Stromal cell of bone marrow (primary cell): ENCODE measurements at regions not wholly inside any gene's neighbourhood (a gene's known extent, or its start where the extent isn't known, plus 50 kb on each side); places are given as distances from the start of the nearest gene placed in this dataset.
A peak's percentile ranks its signal among the peaks of the same experiment; 100 is the strongest.

Experiments
- DNase-seq: peaks from one replicate; pipeline ENCODE4 v3.0.0-alpha.2; 2012; ENCODE audit warnings: low read depth

DNA sequence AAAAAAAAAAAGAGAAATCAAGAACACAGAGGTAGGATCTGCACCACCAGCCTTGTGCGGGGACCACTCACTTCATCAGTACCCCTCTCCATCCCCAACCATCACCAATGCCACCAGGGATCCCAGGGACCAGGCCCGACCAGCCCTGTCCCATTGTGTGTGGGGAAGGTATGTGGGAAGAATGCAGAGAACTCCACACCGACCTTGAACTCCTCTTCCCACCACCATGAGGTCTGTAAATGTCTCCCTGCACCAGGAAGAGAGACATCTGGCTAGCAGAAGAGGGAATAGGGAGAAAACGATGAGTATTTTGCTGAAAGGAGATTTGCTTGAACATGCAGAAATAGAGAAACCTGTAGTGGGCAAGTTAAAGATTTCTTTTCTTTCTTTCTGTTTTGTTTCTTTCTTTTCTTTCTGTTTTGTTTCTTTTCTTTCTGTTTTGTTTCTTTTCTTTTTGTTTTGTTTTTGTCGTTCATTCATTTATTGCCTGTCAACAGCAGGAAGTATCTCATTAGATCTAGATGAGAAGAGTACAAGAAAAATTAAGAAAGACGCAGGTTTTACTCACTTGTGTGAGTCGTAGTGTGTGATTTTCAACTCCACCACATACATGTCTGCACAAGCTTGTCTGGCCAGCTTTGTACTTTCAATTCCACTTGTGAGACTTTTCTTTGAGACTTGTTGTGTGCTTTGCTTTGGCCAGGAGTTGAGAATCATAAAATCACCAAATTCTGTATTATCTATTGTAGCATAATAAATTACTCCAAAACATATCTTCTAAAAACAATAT lies 179.8 kb upstream of the HAAO start:
- DNase-seq: no peak

GRCh38 chr2:42971381-42971780 lies 179.0 kb upstream of the HAAO start:
- no peak for DNase-seq

DNA sequence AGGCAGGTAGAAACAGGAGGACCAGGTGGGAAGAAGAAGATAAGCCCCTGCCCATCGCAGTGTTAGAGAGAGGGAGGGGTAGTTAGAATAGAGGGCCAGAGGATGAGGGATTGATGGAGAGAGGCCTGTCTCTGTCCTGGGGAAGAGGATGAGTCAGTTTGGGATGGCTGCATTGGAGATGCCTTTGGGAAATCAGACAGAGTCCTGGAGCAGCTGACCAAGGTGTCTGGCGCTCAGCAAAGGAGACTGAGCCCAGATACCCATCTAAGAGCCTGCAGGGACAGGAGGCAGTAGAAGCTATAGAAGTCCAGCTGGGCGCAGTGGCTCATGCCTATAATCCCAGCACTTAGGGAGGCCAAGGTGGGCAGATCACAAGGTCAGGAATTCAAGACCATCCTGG lies 177.8 kb upstream of the HAAO start:
- DNase-seq: no peak

DNA sequence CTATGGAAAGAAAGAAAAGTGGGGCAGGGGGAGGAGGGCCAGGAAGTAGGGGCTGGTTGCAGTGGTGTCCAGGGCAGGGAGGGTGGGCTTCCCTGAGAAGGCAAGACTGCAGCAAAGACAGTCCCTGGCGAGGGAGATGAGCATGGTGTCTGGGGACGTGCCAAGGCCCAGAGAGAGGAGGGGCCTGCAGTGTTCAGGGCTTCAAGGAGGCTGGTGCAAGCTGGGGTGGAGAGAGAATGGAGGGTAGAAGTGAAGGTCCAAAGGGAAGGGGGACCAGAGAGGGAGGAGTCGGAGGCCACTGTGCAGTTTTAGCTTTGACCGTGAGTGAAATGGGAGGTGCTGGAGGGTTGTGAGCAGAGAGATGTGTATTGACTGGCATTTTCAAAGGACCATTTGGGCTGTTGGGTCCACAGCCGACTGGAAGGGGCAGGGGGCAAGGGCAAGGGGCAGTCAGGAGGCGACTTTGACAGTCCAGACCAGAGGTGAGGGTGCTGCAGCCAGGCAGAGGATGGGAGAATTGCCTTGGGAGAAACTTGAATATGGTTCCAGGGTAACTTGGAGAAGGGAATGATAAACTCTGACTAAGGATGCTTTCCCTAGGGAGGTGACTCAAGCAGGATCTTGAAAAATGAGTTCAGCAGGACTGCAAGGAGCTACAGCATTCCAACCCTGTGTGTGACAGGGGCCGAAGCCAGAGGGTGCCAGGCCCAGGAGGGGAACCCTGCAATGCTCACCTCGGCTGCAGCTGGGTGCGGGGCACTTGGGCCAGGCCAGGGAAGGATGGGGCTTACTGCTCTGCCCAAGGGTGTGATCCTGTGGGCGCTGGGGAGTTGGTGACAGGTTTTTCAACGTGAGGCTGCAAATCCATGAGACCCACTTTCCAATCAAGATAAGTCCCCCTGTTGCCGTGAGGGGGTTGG lies 177.1 kb upstream of the HAAO start:
- peak; percentile 95 for DNase-seq

GRCh38 chr2:42967959-42968674 lies 175.7 kb upstream of the HAAO start:
- DNase-seq: peak; percentile 95

DNA sequence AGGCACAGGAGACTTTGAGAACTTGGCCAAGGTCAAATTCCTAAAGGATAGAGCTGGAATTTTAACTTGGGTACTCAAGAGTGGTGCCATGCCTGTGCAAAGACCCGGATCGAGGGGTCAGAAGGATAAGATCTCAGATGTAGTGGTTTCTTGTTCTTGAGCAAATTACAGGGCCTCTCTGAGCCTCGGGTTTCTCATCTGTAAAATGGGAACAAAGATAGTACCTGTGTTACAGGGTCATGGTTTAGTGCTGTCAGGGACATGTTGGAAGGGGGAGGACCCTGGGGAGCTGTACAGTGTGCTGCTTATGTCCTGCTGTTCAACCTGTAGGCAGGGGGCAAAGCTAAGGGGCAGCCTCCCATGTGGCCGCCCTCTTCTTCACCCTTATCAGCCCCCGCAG lies 173.5 kb upstream of the HAAO start:
- no peak for DNase-seq

- DNase-seq: no peak
These were observed 172.8 kb upstream of the HAAO start for GRCh38 chr2:42965196-42965595.

DNA sequence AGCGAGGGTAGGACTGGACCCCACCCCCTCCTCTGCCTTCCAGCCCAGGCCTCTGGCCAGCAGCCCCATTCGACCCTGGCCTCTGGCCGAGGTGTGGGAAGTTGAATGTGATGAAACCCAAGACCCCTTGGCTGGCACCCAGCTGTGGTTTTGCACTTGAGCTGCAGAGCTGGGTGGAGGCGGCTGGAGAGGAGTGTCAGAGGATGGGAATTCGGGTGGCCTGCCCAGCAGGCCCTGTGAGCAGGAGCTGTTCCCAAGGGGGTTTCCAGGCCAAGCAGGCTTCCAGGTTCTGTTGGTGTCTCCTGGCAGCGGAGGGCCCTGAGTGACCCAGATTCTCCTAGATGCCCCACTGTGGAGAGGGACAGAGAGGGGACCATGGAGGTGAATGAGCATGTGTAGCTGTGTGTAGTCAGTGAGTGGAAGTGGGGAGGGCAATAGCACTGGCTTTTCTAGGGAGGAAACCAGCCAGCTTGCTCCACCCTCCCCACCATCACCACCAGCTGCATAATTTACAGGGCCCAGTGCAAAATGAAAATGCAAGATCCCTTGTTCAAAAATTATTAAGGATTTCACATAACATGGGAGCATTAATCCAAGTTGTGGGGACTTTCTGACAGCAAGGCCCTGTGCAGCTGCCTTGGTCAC lies 172.2 kb upstream of the HAAO start:
- peak; percentile 94 for DNase-seq

DNA sequence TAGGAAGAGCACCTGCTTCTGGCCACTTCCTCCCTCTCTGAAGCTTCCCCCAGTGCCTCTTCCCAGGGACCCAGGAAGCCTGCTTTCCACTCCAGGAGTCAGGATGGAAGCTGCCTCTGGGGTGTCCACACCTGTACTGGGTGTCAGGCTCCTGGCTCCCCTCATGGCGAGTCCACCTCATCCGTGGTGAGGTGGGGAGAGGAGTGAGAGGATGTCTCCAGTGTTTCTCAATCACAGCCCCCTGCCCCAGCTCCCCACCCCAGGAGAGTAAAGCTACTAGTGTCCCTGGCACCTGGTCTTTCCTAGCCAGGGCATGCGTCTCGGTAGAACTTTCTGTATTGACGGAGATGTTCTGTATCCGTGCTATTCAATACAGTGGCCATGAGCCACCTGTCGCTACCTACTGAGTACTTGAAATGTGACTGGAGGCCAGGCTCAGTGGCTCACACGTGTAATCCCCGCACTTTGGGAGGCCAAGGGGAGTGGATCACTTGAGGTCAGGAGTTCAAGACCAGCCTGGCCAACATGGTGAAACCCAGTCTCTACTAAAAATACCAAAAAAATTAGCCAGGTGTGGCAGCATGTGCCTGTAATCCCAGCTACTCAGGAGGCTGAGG lies 171.2 kb upstream of the HAAO start:
- no peak for DNase-seq

DNA sequence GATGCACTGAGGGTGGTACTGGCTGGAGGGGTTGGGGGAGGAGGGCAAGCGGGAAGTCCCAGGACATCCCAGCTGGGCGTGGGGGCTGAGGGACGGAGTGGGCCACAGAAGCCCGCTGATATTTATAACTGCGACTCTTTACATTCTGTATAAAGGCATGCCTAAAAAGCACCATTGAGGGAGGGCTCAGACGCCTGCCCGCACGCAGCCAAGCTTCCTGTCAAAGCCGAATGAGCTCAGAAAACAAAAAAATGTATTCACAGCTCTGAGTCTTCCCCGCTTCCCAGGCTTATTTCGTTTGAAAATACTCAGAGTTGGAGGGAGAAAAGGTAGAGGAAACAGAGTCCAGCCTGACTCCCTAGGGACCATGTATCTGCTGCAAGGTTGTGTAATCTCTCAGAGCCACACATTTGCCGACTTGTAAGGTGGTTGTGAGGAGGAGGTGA lies 170.1 kb upstream of the HAAO start:
- no peak for DNase-seq

- no peak for DNase-seq
These were observed 169.6 kb upstream of the HAAO start for GRCh38 chr2:42961961-42962360.

- no peak for DNase-seq
These were observed 169.0 kb upstream of the HAAO start for GRCh38 chr2:42961385-42961811.

- no peak for DNase-seq
These were observed 168.4 kb upstream of the HAAO start for GRCh38 chr2:42960842-42961180.

DNA sequence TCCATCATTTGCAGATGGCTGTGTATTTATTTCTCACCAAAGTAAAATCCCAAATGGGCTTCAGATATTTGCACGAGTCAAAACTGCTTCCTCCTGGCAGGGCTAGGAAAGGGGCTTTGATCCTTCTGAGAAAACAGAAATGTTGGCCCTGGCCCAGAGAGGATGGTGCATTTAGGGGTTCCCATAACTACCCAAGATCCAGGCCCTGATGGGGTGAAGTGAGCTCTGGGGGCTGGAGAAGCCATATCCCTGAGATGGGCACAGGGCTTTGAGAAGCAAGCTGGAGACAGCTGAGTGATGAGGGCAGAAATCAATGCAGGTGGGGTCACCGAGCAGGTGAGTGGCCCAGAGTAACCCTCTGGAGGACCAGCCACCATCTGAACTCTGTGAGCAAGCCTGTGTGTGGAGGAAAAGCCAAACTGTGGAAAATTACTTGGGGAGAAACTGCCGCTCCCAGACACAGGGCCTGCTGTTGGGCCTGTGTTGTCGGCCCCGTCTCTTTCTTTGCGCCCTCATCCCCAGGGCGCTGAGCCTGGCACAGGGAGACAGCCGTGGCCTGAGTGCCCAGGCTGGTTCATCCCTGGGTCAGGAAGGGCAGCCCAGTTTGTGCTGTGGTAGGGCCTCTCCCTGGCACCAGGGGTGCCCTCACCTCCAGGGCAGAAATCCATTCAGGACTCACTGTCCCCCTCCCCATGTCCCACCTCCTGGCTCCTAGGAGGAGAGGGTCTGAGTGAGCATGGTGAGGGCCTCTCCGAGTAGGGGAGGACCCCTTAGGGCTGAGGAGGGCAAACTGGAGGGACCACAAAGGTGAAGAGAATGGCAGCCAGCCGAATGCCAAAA lies 167.8 kb upstream of the HAAO start:
- DNase-seq: no peak

GRCh38 chr2:42959234-42960001 lies 167.0 kb upstream of the HAAO start:
- DNase-seq: peak; percentile 92

- no peak for DNase-seq
These were observed 166.4 kb upstream of the HAAO start for GRCh38 chr2:42958741-42959233.

DNA sequence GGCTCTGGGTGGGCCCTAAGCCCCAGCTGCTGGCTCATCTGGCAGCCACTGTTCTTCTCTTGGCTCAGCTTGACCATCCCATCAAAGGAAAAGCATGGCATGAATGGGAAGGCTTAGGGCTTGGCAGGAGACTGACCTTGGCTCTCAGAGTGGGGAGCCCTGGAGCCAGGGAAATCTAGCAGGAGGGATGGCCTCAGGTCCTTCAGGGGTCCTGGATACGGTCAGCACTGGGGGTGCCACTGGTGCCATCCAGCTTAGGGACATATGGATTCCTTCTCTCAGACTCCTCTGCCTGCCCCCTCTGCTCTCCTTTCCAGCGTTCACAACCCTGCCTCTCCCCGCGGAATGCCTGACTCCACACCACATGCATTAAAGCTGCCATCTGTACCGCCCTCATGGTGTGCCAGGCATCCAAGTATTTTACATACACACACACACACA lies 165.5 kb upstream of the HAAO start:
- DNase-seq: no peak

DNA sequence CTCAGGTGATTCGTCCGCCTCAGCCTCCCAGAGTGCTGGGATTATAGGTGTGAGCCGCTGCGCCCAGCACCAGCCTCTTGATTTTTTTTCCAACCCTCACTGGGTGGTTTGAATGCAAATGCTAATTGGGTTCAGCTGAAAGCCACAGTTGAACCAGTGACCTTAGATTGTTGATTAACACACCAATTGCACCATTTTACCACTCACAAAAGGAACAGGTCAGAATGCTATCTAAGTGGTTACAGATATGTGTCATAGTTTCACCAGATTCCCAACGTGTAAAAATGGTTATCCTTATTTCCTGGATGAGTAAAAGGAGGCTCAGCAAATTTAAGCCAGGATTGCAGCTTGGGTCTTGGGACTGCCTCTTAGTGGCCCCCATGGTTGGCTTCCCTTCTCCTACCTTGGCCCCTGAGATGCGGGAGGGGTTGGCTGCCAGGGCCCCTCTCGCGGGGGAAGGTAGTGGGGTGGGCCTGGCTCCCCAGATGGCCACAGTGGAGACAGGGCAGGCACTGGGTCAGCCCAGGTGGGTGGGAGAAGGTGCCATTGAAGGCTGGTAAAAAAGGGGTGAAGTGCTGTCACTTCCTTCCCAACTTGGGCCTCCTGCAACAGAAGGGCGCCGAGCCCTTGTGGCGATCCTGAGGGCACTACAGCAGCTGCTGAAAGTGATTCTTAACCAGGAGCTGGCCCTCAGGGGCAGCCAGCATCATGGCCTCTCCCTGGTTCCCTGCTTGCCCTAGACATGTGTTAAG lies 164.9 kb upstream of the HAAO start:
- no peak for DNase-seq
